H9 (cell line): ENCODE measurements at regions not wholly inside any gene's neighbourhood (a gene's known extent, or its start where the extent isn't known, plus 50 kb on each side); places are given as distances from the start of the nearest gene placed in this dataset.

Experiments
- DNase-seq: peaks from one replicate; pipeline ENCODE4 v3.0.0-alpha.2; 2017
- H2AFZ ChIP-seq: one replicate; pipeline ENCODE4 v1.6.1; 2013; ENCODE audit warnings: mild to moderate bottlenecking, low read length, control low read depth, moderate library complexity
- H2AK5ac ChIP-seq: 2 replicates; pipeline ENCODE4 v1.6.1; 2013; ENCODE audit warnings: low read length, control low read depth, mixed read lengths; ENCODE audit not compliant: insufficient read length
- H2BK120ac ChIP-seq: one replicate; pipeline ENCODE4 v1.6.1; 2013; ENCODE audit warnings: low read depth, mild to moderate bottlenecking, low read length, control low read depth, inconsistent platforms; ENCODE audit not compliant: poor library complexity, severe bottlenecking
- H2BK12ac ChIP-seq: 2 replicates; pipeline ENCODE4 v1.6.1; 2013; ENCODE audit warnings: low read length, control low read depth, mixed read lengths, low read depth; ENCODE audit not compliant: insufficient read length
- H2BK15ac ChIP-seq: 2 replicates; pipeline ENCODE4 v1.6.1; 2013; ENCODE audit warnings: low read depth, low read length, control low read depth
- H2BK20ac ChIP-seq: one replicate; pipeline ENCODE4 v1.6.1; 2013; ENCODE audit warnings: low read depth, mild to moderate bottlenecking, low read length, control low read depth, inconsistent platforms; ENCODE audit not compliant: poor library complexity, severe bottlenecking
- H2BK5ac ChIP-seq: 2 replicates; pipeline ENCODE4 v1.6.1; 2013; ENCODE audit warnings: low read length, control low read depth, mixed read lengths; ENCODE audit not compliant: insufficient read length
- H3K14ac ChIP-seq: 2 replicates; pipeline ENCODE4 v1.6.1; 2013; ENCODE audit warnings: low read length, control low read depth; ENCODE audit not compliant: insufficient read depth
- H3K18ac ChIP-seq: 2 replicates; pipeline ENCODE4 v1.6.1; 2013; ENCODE audit warnings: low read depth, mild to moderate bottlenecking, mixed read lengths, low read length, control low read depth; ENCODE audit not compliant: insufficient read length
- H3K23ac ChIP-seq: 2 replicates; pipeline ENCODE4 v1.6.1; 2013; ENCODE audit warnings: low read length, control low read depth, mixed read lengths, low read depth; ENCODE audit not compliant: insufficient read length
- H3K23me2 ChIP-seq: 2 replicates; pipeline ENCODE4 v1.6.1; 2013; ENCODE audit warnings: low read depth, mild to moderate bottlenecking, mixed read lengths, low read length, control low read depth; ENCODE audit not compliant: insufficient read length, poor library complexity, severe bottlenecking
- H3K27ac ChIP-seq: 2 replicates; pipeline ENCODE4 v1.5.1; 2013; ENCODE audit warnings: low read length, control low read depth, mixed read lengths, low read depth; ENCODE audit not compliant: insufficient read length
- H3K27me3 ChIP-seq: 2 replicates; pipeline ENCODE4 v1.6.1; 2013; ENCODE audit warnings: low read length, control low read depth, inconsistent platforms; ENCODE audit not compliant: insufficient read depth
- H3K4ac ChIP-seq: 2 replicates; pipeline ENCODE4 v1.6.1; 2013; ENCODE audit warnings: low read depth, mild to moderate bottlenecking, control low read depth, inconsistent platforms, low read length, moderate library complexity
- H3K4me1 ChIP-seq: 2 replicates; pipeline ENCODE4 v1.6.1; 2013; ENCODE audit warnings: low read length, control low read depth, inconsistent platforms; ENCODE audit not compliant: insufficient read depth
- H3K4me2 ChIP-seq: 2 replicates; pipeline ENCODE4 v1.6.1; 2013; ENCODE audit warnings: low read length, control low read depth, mixed read lengths; ENCODE audit not compliant: insufficient read length, insufficient read depth
- H3K56ac ChIP-seq: 2 replicates; pipeline ENCODE4 v1.6.1; 2013; ENCODE audit warnings: low read depth, mild to moderate bottlenecking, mixed read lengths, low read length, control low read depth; ENCODE audit not compliant: insufficient read length
- H3K79me1 ChIP-seq: 2 replicates; pipeline ENCODE4 v1.6.1; 2013; ENCODE audit warnings: low read depth, mild to moderate bottlenecking, moderate library complexity, low read length, control low read depth, inconsistent platforms; ENCODE audit not compliant: insufficient read depth, poor library complexity, severe bottlenecking
- H3K79me2 ChIP-seq: 2 replicates; pipeline ENCODE4 v1.6.1; 2013; ENCODE audit warnings: low read length, control low read depth, inconsistent platforms; ENCODE audit not compliant: insufficient read depth
- H3K9ac ChIP-seq: 2 replicates; pipeline ENCODE4 v1.6.1; 2013; ENCODE audit warnings: low read length, control low read depth, mixed read lengths; ENCODE audit not compliant: insufficient read length; ENCODE audit errors: extremely low read depth
- H3K9me3 ChIP-seq: one replicate; pipeline ENCODE4 v1.6.1; 2013; ENCODE audit warnings: low read depth, low read length, inconsistent platforms; ENCODE audit not compliant: control insufficient read depth
- H3T11ph ChIP-seq: one replicate; pipeline ENCODE4 v1.6.1; 2013; ENCODE audit warnings: mild to moderate bottlenecking, low read length, control low read depth, inconsistent platforms
- H4K20me1 ChIP-seq: one replicate; pipeline ENCODE4 v1.6.1; 2013; ENCODE audit not compliant: control insufficient read depth, insufficient read length, insufficient read depth
- H4K5ac ChIP-seq: 2 replicates; pipeline ENCODE4 v1.6.1; 2013; ENCODE audit warnings: low read depth, mild to moderate bottlenecking, mixed read lengths, low read length, control low read depth; ENCODE audit not compliant: insufficient read length
- H4K8ac ChIP-seq: replicated peaks from 2 replicates; pipeline ENCODE4 v1.6.1; 2013; ENCODE audit warnings: low read length, control low read depth, mixed read lengths, low read depth; ENCODE audit not compliant: insufficient read length
- H4K91ac ChIP-seq: 2 replicates; pipeline ENCODE4 v1.6.1; 2013; ENCODE audit warnings: low read depth, mild to moderate bottlenecking, moderate library complexity, mixed read lengths, low read length, control low read depth; ENCODE audit not compliant: insufficient read length
- H3K27ac Mint-ChIP-seq, 3 experiments: 2 replicates in 2 of 3; 3 replicates in 1 of 3; pipeline ENCODE4 v1.8.0; 2020 to 2021; ENCODE audit warnings: mixed read lengths in 3 of 3, mild to moderate bottlenecking in 1 of 3, moderate library complexity in 1 of 3
- H3K27me3 Mint-ChIP-seq: 2 replicates; pipeline ENCODE4 v1.8.0; 2021; ENCODE audit warnings: low read depth, mild to moderate bottlenecking, moderate library complexity, mixed read lengths
- H3K36me3 Mint-ChIP-seq, 3 experiments: 2 replicates in 2 of 3; 3 replicates in 1 of 3; pipeline ENCODE4 v1.8.0; 2020 to 2021; ENCODE audit warnings: low read depth in 3 of 3, mixed read lengths in 3 of 3; ENCODE audit not compliant: insufficient read depth in 1 of 3
- H3K4me1 Mint-ChIP-seq, 2 experiments: 2 replicates each; pipeline ENCODE4 v1.8.0; 2020; ENCODE audit warnings: mixed read lengths in 2 of 2
- H3K4me3 Mint-ChIP-seq, 2 experiments: 2 replicates in 1 of 2; 3 replicates in 1 of 2; pipeline ENCODE4 v1.8.0; 2020 to 2021; ENCODE audit warnings: mild to moderate bottlenecking in 2 of 2, mixed read lengths in 2 of 2, moderate library complexity in 1 of 2
- H3K9me3 Mint-ChIP-seq, 2 experiments: 2 replicates in 1 of 2; 3 replicates in 1 of 2; pipeline ENCODE4 v1.8.0; 2020; ENCODE audit warnings: mild to moderate bottlenecking in 2 of 2, mixed read lengths in 2 of 2, moderate library complexity in 1 of 2
- CTCF ChIP-seq: fragments of 200-600 bp; sonication (generic); conservative IDR thresholded peaks from 3 replicates; pipeline ENCODE4 v1.8.0; 2021; ENCODE audit warnings: antibody characterized with exemption, mild to moderate bottlenecking
- WGBS: extraction: QIAGEN DNeasy Blood & Tissue Kit; methylation state at CpG from one replicate; pipeline ENCODE4 v1.1.7; 2013; ENCODE audit warnings: missing lambda C conversion rate, low lambda C conversion rate, mixed read lengths; ENCODE audit not compliant: insufficient read length; ENCODE audit errors: extremely low coverage; 5-methylcytosine and 5-hydroxymethylcytosine counted together

- Mint-ChIP-seq H3K27me3 (no peaks in the 10 kb centered on the region), H3K36me3 (no peaks in the 10 kb centered on the region), H3K9me3 (no peaks in the 10 kb centered on the region), H3K4me1 (no peaks in the 10 kb centered on the region), H3K27ac (no peak overlapping the region), H3K4me3 (no peak overlapping the region)
- H3K4me2 ChIP-seq: no peak overlapping the region
- no peaks in the 10 kb centered on the region for H3K79me1 ChIP-seq
- no peak overlapping the region for H3K23ac ChIP-seq
- H2AFZ ChIP-seq: no peak overlapping the region
- no peak overlapping the region for H2BK15ac ChIP-seq
- no peaks in the 10 kb centered on the region for H3K27me3 ChIP-seq
- H3K9me3 ChIP-seq: no peaks in the 10 kb centered on the region
- H3K4me1 ChIP-seq: no peaks in the 10 kb centered on the region
- no peak overlapping the region for H2AK5ac ChIP-seq
- H4K91ac ChIP-seq: no peak overlapping the region
- H3K18ac ChIP-seq: no peak overlapping the region
- WGBS: no CpG with 5 or more reads among the region's 6 CpGs
- H3K4ac ChIP-seq: no peak overlapping the region
- no peak overlapping the region for H2BK20ac ChIP-seq
- no peaks in the 10 kb centered on the region for H3K23me2 ChIP-seq
- no peak for DNase-seq
- no peak overlapping the region for H4K8ac ChIP-seq
- no peak overlapping the region for H3K14ac ChIP-seq
- H4K20me1 ChIP-seq: no peaks in the 10 kb centered on the region
- no peaks in the 10 kb centered on the region for H3K79me2 ChIP-seq
- H2BK12ac ChIP-seq: no peak overlapping the region
- no peak for TF ChIP-seq CTCF
- no peak overlapping the region for H2BK5ac ChIP-seq
- no peak overlapping the region for H3K9ac ChIP-seq
- H3T11ph ChIP-seq: no peak overlapping the region
- H2BK120ac ChIP-seq: no peak overlapping the region
- no peak overlapping the region for H3K27ac ChIP-seq
- H3K56ac ChIP-seq: no peak overlapping the region
- H4K5ac ChIP-seq: no peak overlapping the region
Measured at GRCh38 chr17:54482843-54483242, 417.8 kb upstream of the TOM1L1 start.
